Stimulated activated CD8-positive, alpha-beta memory T cell treated with anti-CD3 and anti-CD28 coated beads, Interleukin-4, amount 100 ng/mL, for 1 hour (primary cell): ENCODE measurements at regions not wholly inside any gene's neighbourhood (a gene's known extent, or its start where the extent isn't known, plus 50 kb on each side); places are given as distances from the start of the nearest gene placed in this dataset.
"Not testable (repeated sequence)": the region's sequence is repeated elsewhere in the genome, so short reads cannot be mapped to it uniquely, and the experiment has no call there.

Experiments
- DNase-seq, 2 donors: peaks; one replicate each; pipeline ENCODE4 v3.0.0-alpha.2; 2020; ENCODE audit warnings: low read depth in 2 of 2, low spot score in 1 of 2

DNA sequence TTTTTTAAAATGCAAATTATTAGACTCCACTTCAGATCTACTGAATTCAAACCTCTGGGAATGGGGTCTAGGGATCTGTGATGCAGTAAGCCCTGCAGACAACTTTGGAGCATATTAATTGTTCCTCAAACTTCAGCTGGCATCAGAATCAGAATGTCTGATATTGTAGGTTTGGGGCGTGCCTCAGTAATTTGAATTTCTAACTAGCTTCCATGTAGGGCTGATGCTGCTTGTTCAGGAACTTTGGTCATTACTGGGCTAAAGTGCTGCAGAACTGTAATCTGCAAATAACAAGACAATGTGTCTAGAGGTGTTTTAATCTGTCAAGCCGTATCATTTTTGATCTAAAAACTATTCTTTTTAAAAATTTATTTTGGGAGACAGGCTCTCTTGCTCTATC lies 1719.7 kb upstream of the PIK3C3 start:
- DNase-seq, result no peak

DNA sequence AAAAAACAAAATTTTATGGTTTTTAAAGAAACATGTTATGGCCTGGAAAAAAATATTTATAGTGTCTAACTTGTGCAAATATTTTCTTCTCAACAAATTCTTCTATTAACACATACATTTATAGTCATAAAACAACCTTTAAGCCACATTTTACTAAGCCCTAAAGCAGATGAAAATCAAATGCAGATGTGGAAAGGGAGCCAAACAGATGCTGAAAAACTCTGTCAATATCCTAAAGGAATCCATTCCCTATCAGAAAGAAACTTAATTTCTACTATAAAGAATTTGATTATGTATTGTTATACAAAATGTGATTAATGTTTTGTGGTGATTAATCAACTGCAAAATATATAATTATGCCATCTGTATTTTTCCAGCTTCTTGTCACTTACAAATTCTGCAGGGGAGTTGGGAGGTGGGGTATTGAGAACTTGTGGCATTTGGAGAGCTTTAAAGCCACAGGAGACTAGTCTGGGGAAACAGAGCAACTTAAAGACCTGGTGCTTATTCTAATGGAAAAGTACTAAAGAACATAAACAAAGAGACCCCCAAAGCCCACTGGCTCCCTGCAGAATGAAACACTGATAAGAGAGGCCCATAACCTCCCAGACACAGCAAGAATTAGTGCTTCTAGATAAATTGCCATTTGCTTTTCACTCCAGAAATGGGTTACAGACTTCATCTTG lies 1721.0 kb upstream of the PIK3C3 start:
- DNase-seq, result no peak

DNA sequence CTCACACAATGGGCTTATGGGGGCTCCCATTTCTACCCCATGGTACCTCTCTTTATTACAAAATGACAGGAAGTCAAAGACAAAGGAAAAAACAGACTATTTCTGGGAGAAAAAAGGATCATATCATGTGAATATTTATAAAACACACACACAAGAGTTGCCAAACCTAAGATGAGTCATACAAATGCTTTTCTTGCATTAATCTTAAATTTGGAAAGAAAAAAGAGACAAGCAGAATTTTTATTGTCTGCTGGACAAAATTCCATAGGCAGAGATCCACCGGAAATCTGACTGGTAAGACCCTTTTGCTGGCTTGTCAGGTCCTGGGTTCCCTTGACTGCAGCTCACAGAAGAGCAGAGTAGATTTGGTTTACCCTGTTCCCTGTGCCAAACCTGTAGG lies 1732.3 kb upstream of the PIK3C3 start:
- DNase-seq, result no peak

DNA sequence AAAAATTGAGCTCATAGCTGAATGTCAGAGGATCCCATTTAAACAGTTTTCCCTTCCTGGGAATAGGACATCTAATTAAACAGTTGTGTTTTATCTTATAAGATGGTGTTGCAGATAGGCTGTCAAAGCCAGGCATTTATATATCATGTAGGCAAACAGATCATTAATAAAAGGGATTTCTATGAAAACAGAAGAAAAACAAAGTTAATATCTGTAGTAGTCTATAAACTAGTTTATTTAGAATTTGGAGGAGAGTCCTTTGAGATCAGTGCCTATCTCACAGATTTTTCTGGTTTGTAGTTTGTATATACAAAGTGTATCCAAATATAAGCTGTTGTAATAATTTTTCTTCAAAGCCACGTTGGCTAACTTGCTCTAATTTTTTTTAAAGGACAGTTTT lies 1738.2 kb upstream of the PIK3C3 start:
- no peak for DNase-seq

DNA sequence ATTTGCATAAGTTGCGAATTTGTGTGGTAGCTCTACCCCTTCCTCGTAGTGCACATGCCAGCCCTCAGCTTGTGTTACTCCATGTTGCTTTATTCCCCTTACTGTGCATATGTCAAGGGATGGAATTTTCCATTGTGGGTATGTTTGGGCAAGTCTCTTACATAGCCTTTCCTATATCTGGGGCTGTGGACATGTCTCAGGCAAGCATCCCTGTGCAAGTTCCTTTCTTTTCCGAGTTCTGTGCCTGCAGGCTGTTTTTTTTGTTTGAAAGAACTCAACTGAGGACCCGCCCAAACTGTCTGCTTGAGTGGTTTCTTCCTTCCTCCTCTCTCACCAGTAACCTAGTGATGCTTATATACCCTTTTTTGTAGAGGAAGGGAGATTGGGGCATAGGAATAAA lies 1739.1 kb upstream of the PIK3C3 start:
- DNase-seq, result no peak

DNA sequence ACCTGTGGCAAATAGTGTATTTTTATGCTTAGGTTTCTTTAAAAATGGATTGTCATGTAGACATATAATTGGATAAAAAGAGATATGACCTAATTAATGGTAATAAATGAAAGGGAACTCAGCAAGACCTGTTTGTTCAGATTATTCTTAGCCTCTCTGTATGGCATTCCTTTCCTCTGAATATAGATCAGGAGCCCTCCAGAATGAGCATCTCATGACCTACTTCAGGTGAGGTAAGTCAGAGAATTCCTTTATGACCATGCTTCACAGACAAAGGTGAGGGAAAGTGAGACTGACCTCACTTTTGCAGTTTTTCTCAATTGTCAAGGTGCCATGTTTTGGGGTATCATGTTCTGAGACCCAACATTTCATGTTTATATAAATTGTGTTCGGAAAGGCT lies 1744.3 kb upstream of the PIK3C3 start:
- DNase-seq, result no peak

DNA sequence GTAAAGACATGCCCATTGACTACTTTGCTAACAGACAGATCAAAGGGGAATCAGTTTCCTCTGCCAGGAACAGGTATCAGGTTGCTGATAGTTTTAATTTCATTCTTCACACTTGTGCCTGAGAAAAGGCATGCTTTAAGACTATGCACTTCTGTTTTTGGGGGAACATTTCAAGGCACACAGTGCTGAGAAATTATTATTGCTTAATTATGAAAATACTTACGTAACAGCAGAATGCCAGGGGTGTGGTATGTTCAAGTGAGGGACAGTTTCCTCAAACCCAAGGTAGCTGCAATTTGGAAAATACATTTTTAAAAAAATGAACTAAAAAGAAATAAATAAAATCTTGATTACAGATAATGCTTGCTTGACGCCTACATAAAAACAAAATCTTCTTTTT lies 1746.1 kb upstream of the PIK3C3 start:
- no peak for DNase-seq

DNA sequence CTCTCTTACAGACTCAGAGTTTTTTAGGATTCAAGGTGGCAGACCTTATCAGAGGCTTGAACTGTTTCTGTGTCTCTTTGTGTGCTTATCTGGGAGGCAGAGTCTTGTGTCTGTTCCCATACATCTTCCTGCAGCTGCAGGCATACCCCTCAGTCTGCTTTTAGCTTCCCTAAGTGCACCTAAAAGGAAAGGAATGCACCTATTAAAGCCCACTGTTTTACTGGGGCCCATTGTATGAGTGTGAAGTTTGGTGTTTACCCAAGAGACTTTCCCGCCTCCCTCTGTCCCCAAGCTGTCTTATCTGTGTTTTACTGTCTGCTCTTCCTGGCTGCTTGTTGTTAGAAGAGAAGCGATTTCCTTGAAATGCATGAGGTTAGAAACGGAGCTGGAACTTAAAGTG lies 1757.3 kb upstream of the PIK3C3 start:
- no peak for DNase-seq

DNA sequence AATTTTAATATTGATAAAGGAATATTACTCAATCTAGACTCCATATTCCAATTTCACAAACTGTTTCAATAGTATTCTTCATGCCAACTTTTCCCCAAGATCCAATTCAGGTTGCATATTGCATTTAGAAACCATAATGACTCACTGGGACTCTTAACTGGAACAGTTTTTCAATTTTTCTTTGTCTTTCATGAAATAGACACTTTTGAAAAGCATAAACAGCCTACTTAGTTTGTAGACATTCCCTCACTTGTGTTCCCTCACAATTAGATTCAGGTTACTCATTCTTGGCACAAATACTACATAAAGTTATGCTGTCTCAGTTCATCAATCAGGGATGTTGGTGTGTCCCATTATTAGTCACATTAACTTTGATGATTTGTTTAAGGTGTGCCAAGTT lies 1768.4 kb upstream of the PIK3C3 start:
- no peak for DNase-seq

DNA sequence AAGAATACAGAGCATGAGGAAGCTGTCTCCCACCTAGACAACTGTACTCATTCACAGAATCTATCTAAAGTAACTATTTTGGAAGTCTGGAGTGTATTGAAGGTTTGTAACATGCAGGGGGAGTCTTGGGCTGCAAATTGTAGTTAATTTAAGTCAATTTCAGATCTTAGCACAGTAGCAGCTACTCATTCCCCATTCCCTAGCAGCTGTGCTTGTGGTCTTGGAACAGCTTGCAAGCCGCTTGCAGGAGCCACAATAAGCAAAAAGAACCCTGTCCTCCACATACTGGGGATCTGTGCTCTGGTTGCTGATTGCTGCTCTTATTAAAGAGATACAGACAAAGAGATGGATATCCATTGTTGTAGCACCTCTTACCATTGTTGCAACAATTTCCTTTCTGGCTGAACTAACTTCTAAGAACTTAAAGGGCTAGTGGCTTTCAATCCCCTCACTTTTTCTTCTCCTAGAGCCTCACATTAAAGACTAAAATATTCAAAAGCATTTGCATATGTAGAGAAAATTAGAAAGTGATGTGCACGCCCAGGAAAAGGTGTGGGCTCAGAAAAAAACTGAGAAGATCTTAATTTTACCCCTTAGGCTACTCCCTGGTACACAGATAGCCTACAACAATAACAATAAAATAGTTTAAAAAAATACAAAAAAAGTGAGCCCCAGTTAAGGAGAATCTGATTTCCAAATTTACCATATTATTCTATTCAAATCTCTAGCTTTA lies 1775.1 kb upstream of the PIK3C3 start:
- DNase-seq, result no peak

DNA sequence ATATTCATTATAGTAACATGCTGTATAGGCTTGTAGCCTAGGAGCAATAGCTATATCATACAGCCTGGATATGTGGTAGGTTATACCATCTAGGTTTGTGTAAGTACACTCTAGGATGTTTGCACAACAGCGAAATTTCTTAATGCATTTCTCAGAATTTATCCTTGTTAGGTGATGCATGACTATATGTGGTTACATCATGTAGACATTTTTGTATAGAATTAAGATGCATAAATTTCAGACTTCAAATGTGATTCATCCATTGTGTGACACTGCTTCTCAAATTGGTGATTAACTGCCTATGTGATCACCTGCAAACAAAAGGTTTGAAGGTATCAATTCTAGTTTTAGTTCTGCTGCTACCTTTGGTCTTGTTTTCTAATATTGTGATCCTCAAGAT lies 1787.0 kb upstream of the PIK3C3 start:
- DNase-seq, result no peak

DNA sequence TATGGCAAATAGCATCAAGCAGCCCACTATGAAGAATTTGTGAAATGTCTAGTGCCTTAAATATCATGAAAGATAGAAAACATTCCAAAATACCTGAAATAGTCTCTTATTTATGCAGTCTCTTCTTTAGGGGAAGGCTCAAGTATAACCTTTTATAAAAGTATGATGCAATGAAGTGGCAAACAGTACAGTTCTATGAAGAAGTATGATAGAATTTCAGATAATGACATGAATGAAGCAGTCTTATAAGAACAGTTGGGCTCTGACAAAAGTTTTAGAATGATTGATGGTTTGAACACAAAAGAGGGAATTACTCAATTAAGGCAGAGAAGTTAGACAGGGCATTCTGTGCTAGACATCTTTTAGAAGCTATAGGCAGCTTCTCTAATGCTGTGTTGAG lies 1791.8 kb upstream of the PIK3C3 start:
- DNase-seq, result no peak

DNA sequence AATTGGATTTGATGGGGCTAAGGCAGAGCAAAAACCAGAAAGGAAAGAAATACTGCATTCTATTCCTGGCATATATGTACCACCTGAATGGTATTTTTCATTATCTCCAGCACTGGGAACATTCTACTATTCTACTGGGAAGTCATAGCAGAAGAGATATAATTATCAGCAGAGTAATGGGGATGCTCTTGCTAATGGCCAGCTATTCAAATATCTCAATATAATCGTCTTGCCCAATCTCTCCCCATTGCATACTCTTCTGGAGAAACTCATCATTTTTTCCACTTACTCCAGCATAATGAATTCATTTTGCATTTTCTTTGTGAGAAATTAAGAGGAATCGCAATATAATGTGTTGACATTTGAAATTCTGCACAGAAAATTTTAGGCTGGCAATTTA lies 1794.7 kb upstream of the PIK3C3 start:
- DNase-seq, result no peak

DNA sequence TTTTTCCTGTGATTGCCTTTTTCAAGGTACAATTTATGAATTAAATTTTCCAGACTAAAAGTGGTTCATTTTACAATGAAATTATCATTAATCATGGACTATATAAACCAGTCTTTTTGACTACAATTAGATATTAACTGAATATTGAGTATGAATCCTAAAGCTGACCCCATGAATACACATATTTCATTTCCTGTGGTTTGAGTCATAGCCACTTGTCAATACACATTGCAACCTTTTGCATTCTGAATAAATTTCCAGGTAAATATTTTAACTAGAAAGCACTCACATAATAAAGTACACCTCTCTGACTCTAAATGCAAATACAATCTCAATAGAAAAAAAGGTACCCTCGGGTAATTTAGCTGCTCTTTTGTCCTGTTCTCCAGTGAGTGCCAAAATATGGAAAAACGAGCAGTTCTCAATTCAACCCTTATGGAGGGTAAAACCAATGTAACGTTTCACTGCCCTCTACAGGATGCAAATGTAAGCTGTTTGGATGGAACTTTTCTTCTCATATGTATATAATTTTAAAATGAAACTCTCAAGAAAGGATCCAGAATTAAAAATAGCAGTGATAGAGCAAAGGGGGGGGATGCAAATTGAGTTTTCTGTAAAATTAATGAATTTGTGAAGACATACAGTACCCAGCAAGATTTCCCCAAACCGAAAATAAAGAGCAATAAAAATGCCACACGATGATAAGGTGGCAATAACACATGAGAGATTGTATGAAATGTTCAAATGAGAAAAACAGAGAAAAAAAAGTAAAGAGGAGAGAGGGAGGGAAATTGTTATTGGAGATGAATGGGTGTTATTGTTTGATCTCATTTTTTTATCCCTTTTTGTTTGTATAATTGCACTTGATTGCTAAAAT lies 1795.7 kb upstream of the PIK3C3 start:
- DNase-seq, result no peak

DNA sequence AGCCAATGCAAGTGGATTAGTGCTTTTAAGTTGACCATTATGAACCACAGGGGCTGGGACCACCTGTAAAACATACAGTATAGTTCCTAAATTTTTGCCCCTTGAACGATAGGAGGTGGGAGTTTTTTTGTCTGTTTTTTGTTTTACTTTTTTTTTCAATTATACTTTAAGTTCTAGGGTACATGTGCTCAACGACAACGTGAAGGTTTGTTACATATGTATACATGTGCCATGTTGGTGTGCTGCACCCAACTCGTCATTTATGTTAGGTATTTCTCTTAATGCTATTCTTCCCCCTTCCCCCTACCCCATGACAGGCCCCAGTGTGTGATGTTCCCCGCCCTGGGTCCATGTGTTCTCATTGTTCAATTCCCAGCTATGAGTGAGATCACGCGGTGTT lies 1797.9 kb upstream of the PIK3C3 start:
- DNase-seq, result no peak

DNA sequence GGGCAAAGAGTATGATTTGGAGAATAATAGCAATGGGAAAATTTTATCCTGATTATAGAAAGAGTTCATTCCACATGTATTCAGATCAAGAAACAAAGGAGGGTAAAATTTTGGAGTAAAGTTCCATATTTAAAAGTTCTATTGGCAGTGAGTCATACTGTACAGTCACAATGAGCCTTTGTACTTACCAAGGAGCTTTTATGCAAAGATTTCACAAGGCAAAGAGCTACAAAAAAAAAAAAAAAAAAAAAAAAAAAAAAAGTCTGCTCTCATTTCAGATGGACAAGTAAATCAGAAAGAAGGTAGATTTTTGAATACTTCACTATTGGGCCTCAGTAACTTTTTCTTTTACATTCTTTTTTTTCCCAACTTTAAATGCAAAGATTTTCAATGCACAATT lies 1802.2 kb upstream of the PIK3C3 start:
- DNase-seq, result no peak

DNA sequence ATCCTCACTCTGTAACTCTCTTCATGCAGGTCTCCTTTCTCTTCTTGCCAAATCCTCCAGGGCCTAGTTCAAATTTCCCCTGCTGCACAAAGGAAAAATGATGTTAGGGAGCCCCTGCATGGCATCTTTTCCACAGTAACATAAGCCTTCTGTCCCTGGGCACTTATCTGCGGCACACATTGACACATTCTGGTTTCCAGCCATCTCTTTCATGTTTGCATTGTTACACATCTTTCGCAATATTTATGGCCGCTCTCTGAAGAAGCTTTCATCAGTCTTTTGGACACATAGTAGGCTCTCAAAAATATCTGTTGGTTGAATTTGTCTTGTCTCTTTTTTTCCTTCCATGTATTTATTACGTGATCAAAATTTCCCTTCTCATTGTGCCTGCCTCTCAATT lies 1806.1 kb upstream of the PIK3C3 start:
- DNase-seq, result no peak

DNA sequence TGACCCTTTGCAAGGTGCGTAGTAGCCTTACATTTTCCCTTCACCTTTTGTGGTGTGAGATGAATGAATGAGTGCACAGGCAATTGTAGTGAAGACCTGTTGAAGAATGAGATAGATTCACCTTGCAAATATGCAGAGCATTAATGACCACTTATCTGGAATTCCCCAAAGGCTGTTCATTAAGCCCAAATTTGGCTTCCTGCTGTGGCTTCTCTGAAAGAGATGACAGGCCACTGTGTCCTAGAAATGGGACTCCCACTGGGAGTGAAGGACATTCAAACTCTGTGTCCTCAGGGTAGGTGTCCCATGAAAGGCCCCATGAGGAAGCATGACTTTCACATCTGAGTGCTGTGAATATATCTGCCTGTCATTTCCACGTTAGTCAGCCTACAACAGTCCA lies 1821.8 kb upstream of the PIK3C3 start:
- no peak for DNase-seq

DNA sequence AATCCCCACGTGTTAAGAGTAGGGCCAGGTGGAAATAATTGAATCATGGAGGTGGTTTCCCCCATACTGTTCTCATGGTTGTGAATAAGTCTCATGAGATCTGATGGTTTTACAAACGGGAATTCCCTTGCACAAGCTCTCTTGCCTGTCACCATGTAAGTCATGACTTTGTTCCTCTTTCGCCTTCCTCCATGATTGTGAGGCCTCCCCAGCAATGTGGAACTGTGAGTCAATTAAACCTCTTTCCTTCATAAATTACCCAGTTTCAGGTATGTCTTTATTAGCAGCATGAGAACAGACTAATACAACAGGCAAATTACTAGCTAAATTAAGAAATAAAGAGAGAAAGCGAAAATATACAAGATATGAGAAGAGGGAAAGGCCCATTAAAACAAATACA lies 1822.6 kb upstream of the PIK3C3 start:
- not testable (repeated sequence) for DNase-seq

DNA sequence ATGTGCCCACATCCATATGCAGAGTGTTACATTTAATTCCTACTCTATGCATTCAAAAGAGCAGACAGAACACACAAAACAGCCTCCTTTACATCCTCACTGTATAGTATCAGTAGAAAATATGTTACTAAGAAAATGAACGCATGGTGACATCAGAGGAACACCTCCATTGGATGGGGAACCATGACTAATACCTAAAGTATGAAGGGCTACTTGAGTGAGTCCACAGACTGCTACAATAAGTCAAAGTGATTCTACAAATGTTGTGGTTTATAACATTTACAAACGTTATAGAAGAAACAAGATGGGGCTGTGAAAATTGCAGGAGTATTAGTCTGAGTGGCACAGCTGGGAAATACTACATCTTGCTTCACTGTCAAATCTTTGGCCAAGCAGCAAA lies 1830.9 kb upstream of the PIK3C3 start:
- DNase-seq, result no peak

DNA sequence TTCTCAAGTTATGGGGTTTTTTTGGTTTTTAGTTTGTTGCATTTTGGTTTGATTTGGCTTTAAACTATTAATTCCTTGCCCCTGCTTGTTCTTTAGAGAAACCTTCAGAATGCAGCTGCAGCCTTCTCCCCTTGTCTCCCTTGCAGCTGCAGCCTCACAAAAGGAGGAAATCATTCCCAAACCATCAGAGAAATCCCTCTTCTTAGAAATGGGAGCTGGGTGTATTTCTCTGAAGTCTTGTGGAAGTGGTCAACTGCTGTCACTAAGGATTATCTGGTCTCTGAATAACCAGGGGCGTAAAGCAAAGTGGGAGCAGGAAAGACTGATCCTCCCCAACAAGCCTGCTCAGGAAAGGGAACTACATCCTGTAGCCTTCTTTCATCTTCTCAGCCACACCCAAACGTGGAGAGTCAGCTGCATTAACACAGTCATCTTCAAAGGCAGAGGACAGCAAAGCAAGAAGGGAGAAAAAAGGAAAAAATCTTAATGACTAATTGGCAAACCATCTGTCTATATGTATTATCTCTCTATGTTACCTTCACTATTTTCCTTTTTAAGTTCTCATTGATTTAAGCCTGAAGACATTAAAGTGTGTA lies 1834.1 kb upstream of the PIK3C3 start:
- no peak for DNase-seq

DNA sequence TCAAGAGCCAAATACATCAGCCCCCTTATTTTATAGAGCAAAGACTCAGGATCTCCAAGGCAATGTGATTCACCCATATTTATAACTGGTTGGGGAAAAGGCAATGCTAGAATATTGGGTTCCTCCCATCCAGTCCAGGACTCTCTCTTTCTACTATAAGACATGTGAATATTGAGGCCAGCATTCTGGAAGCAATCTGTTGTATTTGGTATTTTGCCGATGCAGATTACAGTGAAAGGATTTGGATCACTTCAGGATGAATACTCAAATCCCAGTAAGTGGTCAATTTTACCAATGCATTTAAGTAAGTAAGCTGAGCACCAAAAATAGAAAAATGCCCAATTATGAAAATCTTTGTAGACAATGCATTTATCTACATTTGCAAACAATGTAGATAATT lies 1834.7 kb upstream of the PIK3C3 start:
- DNase-seq, result no peak
